Motor neuron (in vitro differentiated cells): ENCODE measurements at regions not wholly inside any gene's neighbourhood (a gene's known extent, or its start where the extent isn't known, plus 50 kb on each side); places are given as distances from the start of the nearest gene placed in this dataset.
A peak's percentile ranks its signal among the peaks of the same experiment; 100 is the strongest.
"Not testable (repeated sequence)": the region's sequence is repeated elsewhere in the genome, so short reads cannot be mapped to it uniquely, and the experiment has no call there.

Experiments used
- ATAC-seq, 8 experiments: fragments of 200-7000 bp; cut with Tn5 transposase; replicated peaks in 6 of 8; 2 replicates each; pipeline ENCODE4 v1.8.0; 2021; ENCODE audit warnings: mild to moderate bottlenecking in 8 of 8, moderate library complexity in 8 of 8
- H3K27ac ChIP-seq, 2 donors: fragments of 250-450 bp; sonication (Bioruptor Pico); 2 replicates each; pipeline ENCODE4 v1.9.0; 2021; ENCODE audit warnings: antibody characterized with exemption in 2 of 2, mild to moderate bottlenecking in 2 of 2, moderate library complexity in 1 of 2
- H3K4me1 ChIP-seq, 2 donors: fragments of 250-450 bp; sonication (Bioruptor Pico); replicated peaks in 1 of 2; 2 replicates each; pipeline ENCODE4 v1.6.1; 2021; ENCODE audit warnings: antibody characterized with exemption in 2 of 2, mild to moderate bottlenecking in 2 of 2, moderate library complexity in 1 of 2
- H3K4me3 ChIP-seq, 5 donors: fragments of 250-450 bp; sonication (Bioruptor Pico); 2 replicates each; pipeline ENCODE4 v1.9.0; 2021; ENCODE audit warnings: antibody characterized with exemption in 5 of 5, mild to moderate bottlenecking in 5 of 5, moderate library complexity in 4 of 5
- WGBS, 10 experiments: fragments of 450-650 bp; shearing (Covaris generic); methylation state at CpG; one replicate each; pipeline ENCODE4 v1.0.0; 2022; 5-methylcytosine and 5-hydroxymethylcytosine counted together
- in situ Hi-C, 9 experiments: fragments of 400-800 bp; cut with MboI; loops; one replicate each; pipeline ENCODE4 v1.15.0; 2021; ENCODE audit warnings: low sequenced_read_pairs in 9 of 9, low pct_unique_long_range_greater_than_20kb in 2 of 9; ENCODE audit not compliant: unreplicated experiment in 9 of 9

DNA sequence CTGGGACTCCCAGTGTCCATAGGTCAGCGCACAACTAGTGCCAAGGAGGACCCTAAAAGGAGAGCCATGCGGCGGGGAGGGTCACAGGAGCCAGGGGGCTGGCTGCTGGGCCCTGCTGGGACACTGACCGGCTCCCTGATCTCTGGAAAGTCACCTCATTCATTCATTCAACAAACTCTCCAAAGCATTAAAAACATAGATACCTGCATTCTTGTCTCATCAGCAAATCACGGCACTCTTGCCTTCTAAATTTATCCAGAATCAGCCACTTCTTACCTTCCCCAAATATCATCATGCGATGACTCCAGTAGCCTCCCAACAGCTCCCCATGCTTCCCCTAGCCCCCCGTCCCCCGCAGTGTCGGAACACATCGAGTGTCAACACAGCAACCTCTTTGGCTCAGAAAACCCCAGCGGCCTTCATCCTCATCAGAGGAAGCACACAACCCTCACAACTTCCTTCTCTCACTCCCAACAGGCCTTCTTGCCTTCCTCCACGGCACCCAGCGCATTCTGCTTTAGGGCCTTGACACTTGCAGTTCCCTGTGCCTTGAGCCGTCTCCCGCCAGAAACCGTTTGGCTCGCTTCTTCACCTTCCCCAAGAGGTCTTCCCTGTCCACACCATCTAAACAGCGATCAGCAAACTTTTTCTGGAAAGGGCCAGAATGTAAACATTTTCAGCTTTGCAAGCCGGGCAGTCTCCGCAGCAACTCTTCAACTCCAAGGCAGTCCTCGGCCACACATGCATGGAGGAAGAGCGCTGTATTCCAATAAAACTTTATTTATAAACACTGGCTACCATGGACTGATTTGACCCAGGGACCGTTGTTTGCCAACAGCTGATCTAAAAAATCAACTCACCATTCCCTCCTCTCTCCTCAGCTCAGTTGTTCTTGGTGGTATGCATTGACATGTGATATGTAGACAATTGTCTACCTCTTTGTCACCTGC, 119.5 kb upstream of the TNRC6C start:
- 65 to 100% (median 93%) methylated on average over 1 to 14 of the region's 23 CpGs for WGBS, 10 experiments
- in situ Hi-C loops = no loop called here
- no peak for ATAC-seq
- Histone ChIP-seq H3K4me3 (no peak overlapping the region), H3K4me1 (peaks cover 13 to 17% of the 10 kb centered on the region in 2 donors), H3K27ac (no peak overlapping the region)

DNA sequence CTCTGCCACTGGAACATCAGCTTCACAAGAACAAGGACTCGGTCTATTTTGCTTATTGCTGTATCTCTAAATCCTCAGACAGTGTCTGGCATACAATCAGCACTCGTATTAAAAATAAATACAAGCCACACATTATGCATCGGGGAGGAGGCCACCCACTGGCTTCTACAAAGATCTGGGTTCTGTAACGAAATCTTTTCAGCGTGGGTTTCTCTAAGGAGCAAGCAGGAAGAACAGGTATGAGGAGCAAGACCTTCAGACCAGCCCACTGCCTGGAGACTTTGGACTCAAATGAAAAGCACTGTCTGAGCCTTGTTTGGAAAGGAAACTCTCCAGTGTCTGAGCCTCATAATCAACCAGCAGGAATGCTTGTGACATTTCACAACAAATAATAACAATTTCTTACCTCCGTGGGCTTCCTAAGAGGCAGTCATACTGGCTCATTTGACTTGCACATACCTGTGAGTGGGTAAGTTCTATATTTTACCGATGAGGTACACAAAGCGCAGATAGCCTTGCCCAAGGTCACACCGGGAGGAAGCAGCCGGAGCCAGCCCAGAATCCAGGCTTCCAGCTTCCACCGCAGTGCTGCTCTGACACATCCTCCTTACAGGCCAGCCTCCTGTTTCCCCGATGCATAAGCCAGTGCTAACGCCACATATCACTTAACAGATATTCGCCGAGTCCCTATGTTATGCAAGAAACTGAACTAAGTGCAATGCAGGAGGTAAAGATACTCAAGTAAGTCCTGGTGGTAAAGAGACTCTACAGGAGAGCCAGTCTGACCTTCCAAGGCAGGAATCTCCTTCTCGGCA, 118.6 kb upstream of the TNRC6C start:
- peaks cover 5 to 8% of the 10 kb centered on the region in 2 donors for H3K4me1 ChIP-seq
- WGBS, 10 experiments = 67 to 95% (median 80%) methylated on average over 1 to 12 of the region's 16 CpGs
- ATAC-seq = peak in 1 of 8 experiments; percentile 23
- in situ Hi-C loops = no loop called here
- H3K27ac ChIP-seq = no peak overlapping the region
- no peak overlapping the region for H3K4me3 ChIP-seq

DNA sequence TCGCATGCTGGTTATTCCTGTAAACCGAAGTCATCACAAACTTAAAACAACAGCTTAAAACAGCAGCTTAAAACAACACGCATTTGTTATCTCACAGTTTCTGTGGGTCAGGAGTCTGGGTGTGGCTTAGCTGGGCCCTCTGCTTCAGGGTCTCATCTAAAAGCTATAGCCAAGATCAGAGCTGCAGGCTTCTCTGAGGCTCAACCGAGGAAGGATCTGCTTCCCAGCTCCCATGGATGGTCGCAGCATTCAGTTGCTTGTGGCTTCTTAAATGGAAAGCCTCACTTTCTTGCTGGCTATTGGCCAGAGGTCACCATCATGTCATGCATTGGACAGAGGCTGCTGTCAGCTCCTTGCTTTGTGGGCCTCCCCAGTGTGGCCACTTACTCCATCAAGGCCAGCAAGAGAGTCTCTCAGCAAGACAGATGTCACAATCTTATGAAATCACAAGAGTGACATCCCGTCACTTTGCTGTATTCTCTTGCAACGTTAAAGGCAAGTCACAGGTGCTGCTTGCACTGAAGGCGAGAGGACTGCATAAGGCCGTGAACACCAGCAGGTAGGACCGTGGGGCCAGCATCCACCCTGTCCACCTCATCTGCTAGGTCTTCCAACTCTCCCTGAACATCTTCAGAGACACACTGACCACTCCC, 117.9 kb upstream of the TNRC6C start:
- no peak for ATAC-seq
- H3K4me3 ChIP-seq = no peak overlapping the region
- peaks cover 0 to 3% of the 10 kb centered on the region in 2 donors for H3K4me1 ChIP-seq
- in situ Hi-C loops = no loop called here
- no peak overlapping the region for H3K27ac ChIP-seq
- 72 to 100% (median 87%) methylated on average over 2 to 9 of the region's 10 CpGs; no CpG with 5 or more reads in 1 of the 10 experiments for WGBS, 10 experiments

DNA sequence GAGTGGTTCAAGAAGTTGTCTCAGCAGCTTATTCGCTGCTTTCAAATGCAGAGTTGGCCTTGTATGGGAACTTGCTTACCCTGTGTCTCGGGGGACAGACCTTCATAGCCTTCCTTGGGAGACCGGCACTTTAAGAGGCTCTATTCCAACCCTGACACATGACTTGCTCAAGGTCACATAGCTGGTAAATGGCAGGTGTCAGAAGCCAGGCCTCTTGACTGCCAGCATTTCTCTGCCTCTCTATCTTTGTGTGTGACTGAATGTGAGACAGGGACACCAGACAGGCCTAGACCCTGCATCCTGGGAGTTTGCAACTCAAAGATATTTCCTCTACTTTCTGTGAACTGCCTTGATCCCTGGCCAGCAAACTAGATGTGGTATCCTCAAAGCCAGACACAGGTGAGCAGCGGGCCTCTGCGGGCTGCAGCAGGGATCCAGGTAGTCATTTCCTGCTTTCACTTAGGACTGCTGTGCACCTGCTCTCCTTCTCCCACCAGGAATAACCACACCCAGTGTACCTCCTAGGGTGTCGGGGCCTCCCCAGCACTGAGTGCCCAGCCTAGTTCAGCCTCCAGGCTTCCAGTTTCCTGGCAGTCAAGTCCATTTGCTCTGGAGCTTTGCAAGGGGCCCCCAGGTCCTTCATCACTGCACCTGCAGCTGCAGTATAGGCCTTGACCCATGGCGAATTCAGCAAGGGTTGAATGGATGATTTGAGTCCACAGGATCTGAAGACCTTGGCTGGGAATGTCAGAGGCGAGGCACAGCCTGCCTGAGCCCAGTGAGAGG, 116.6 kb upstream of the TNRC6C start:
- Histone ChIP-seq H3K27ac (no peak overlapping the region), H3K4me1 (peaks cover 0 to 3% of the 10 kb centered on the region in 2 donors), H3K4me3 (no peak overlapping the region)
- WGBS, 10 experiments = 73 to 100% (median 91%) methylated on average over 1 to 4 of the region's 8 CpGs; no CpG with 5 or more reads in 4 of the 10 experiments
- ATAC-seq = no peak
- in situ Hi-C loops = no loop called here

DNA sequence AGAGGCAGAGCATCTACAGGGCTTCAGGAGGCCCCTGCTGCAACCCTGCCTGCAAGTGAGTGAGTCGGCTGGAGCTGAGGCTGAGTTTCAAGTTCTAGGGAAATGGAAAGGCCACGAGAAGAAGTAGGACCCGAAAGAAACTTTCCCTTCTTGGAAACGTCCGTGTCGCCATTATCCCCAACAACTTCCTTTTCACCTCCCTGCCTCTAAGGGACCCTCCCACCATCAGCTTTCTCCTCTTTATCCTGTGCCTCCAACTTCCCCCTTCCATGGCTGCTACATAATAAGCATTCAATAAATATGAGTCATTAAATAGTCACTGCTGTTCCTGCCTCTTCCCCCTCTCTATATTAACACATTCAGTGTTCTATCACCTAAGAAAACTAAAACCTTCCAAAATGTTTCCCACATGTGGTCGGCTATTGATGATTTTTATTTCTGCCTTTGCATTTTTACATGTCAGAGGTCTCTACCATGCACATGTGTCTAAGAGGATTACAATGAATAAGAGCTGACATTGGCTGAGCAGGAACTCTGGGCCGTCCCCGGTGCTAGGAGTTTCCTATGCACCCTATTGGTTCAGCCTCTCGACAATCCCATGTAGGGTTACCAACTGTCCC, 115.9 kb upstream of the TNRC6C start:
- peaks cover 0 to 3% of the 10 kb centered on the region in 2 donors for H3K4me1 ChIP-seq
- in situ Hi-C loops = no loop called here
- no peak overlapping the region for H3K27ac ChIP-seq
- WGBS, 10 experiments = 13 to 100% (median 77%) methylated on average over 1 to 8 of the region's 10 CpGs
- no peak overlapping the region for H3K4me3 ChIP-seq
- ATAC-seq = peak in 6 of 8 experiments; percentile 26 to 61 (median 46)

DNA sequence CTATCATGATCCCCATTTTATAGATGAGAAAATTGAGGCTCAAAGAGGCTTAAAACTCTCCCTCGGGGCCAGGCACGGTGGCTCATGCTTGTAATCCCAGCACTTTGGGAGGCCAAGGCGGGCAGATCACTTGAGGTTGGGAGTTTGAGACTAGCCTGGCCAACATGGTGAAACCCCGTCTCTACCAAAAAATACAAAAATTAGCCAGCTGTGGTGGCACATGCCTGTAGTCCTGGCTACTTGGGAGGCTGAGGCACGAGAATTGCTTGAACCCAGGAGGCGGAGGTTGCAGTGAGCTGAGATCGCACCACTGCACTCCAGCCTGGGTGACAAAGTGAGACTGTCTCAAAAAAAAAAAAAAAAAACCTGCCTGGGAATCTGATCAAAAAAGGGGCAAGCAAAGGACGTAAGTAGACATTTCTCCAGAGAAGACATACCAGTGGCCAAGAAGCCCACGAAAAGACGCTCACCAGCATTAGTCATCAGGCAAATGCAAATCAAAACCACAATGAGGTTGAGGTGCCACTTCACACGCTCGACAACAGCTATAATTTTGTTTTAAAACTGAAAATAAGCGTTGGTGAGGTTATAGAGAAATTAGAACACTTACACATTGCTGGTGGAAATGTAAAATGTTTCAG, 115.1 kb upstream of the TNRC6C start:
- ATAC-seq = peak in 1 of 8 experiments; percentile 54
- H3K4me3 ChIP-seq, H3K27ac ChIP-seq, H3K4me1 ChIP-seq, in situ Hi-C loops: not testable (repeated sequence)
- 5 to 95% (median 76%) methylated on average over 3 to 10 of the region's 13 CpGs; no CpG with 5 or more reads in 1 of the 10 experiments for WGBS, 10 experiments

DNA sequence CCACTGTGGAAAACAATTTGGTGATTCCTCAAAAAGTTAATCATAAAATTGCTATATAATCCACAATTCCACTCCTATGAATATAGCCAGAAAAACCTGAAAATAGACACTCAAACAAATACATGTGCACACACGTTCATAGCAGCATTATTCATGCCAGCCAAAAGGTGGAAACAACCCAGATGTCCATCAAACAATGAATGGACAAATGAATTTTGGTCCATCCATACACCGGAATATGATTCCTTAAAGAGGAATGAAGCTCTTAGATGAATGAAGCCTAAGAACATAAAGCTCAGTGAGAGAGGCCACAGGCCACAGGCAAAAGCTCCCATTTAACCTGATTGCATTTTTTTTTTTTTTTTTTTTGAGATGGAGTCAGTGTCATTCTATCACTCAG, 114.6 kb upstream of the TNRC6C start:
- WGBS, 10 experiments = 0 to 100% (median 54%) methylated on average over 1 to 2 of the region's 2 CpGs; no CpG with 5 or more reads in 4 of the 10 experiments
- Histone ChIP-seq H3K27ac (no peak overlapping the region), H3K4me1 (peaks cover 0 to 3% of the 10 kb centered on the region in 2 donors), H3K4me3 (no peak overlapping the region)
- ATAC-seq = no peak
- in situ Hi-C loops = no loop called here

DNA sequence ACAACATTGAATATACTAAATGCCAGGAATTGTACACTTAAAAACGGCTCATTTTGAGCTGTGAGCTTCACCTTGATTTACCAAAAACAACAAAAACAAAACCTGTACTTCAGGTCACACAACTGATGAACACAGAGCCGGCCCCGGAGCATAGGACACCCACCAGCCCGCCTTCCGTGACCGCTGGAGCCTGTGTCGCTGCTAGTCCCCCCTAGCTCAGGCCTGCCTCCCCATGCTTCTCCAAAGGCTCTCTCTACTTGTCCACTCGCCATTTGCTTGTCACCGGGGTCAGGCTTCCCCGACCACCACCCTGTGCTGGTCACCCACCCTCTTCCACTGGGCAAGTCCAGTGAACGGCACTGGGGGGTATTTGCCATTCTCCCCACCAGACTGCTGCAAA, 113.8 kb upstream of the TNRC6C start:
- WGBS, 10 experiments = 60 to 100% (median 95%) methylated on average over 1 to 8 of the region's 11 CpGs; no CpG with 5 or more reads in 3 of the 10 experiments
- in situ Hi-C loops = no loop called here
- ATAC-seq = no peak
- H3K27ac ChIP-seq = no peak overlapping the region
- H3K4me3 ChIP-seq = no peak overlapping the region
- peaks cover 0 to 3% of the 10 kb centered on the region in 2 donors for H3K4me1 ChIP-seq

DNA sequence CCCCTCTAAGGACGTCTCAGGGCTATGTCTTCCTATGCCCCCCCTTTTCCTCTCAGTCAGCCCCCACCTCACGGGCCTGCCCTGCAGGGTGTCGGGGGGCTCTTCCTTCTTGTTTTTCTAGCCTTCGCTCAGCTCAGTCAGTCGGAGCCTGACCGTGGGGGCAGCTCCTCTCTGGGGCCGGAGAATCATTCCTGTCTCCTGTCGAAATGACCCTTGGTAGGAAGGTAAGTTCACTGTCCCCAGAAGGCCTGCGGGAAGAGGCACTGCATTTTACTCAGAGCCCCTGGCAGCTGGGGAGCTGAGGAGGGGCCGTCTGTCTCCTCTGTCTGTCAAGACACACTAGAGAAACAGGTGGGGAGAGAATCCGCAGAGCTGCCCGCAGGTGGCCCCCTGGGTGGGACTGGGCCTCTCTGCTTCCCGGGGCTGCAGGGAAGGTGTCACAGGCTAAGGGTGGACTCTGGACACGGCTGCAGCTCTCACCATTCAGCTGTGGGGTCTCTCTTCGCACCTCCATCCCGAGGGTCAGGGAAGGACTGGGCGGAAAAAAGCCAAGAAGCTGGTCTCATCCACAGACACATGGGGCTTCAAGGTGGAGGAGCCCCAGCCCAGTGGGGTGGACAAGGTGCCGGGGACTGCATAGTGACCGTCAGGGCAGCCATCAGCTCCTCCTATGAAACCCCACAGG, 112.8 kb upstream of the TNRC6C start:
- H3K4me3 ChIP-seq = no peak overlapping the region
- in situ Hi-C loops = no loop called here
- 52 to 100% (median 83%) methylated on average over 1 to 8 of the region's 19 CpGs; no CpG with 5 or more reads in 1 of the 10 experiments for WGBS, 10 experiments
- no peak overlapping the region for H3K27ac ChIP-seq
- H3K4me1 ChIP-seq = no peaks in the 10 kb centered on the region
- ATAC-seq = no peak

DNA sequence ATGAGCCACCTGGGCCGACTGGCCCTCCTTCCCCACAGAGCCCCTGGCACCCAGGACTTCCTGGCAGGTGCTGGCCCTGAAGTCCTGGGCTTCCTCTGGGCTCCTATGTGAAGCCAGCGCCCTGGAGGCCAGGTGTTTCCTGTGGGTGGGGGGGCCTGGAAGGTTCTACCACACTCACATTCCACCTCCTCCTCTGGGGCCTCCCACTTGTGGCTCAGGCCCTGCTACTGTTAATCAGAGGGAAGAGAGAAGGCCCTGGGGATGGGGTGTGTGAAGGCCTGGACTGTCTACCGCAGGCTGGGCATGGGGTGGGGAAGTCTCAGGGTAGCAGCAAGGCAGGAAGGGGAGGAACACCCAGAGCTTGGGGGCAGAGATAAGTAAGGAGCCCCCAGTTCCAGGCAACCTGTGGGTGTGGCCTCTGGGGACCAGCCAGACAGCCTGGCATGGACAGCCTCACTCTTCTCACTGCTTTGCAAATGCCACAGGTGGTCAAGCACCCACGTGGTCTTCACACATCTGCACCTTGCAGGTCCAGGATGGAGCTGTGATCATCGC, 111.9 kb upstream of the TNRC6C start:
- 80% methylated on average over 2 to 3 of the region's 5 CpGs; no CpG with 5 or more reads in 8 of the 10 experiments for WGBS, 10 experiments
- Histone ChIP-seq H3K4me3 (no peak overlapping the region), H3K4me1 (no peaks in the 10 kb centered on the region), H3K27ac (no peak overlapping the region)
- peak in 2 of 8 experiments; percentile 55 to 76 for ATAC-seq
- in situ Hi-C loops = no loop called here
